ENCODE measurements at regions not wholly inside any gene's neighbourhood (a gene's known extent, or its start where the extent isn't known, plus 50 kb on each side); places are given as distances from the start of the nearest gene placed in this dataset.

DNA sequence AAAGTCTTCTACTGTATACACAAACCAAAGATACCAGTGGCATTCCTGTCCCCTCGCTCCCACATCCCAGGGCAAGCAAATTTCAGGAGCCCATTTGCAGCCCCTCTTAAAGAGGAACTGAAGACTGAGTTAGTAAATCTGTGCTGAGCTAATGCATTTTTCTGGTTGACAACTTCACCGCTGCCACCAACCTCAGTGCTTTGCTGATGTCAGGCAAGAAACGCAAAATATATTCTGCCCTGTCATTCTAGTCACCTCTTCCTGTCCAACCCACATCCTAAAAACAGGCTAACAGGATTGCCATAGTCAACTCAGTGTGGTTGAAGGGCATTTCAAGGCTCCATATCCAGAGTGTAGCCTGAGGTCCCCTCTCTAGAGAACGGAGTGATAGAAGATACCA, 59.4 kb upstream of the FICD start:
- TF ChIP-seq TAF1 (IDR thresholded peaks at IDR 0.05; ENCODE audit: low read depth, low read length) (no peak), POLR2A (IDR thresholded peaks at IDR 0.05; ENCODE audit: low read depth, low read length) (no peak), PAX5 (IDR thresholded peaks at IDR 0.05; ENCODE audit: insufficient read depth, low read length, severe bottlenecking) (no peak), POLR2AphosphoS5 (IDR thresholded peaks at IDR 0.05; ENCODE audit: low read depth, low read length) (no peak), POU2F2 (IDR thresholded peaks at IDR 0.05; ENCODE audit: low read depth, low read length) (0 out of 2 replicates have a peak, but pooled peaks have one; percentile 12), SPI1 (IDR thresholded peaks at IDR 0.05; ENCODE audit: low read depth, low read length) (peak; percentile 96)
